A549 (cell line): ENCODE measurements at regions not wholly inside any gene's neighbourhood (a gene's known extent, or its start where the extent isn't known, plus 50 kb on each side); places are given as distances from the start of the nearest gene placed in this dataset.

ENCODE experiments used
- CTCF ChIP-seq: fragments of >200 bp; sonication (Bioruptor Twin); formaldehyde crosslinking; IDR thresholded peaks from 3 replicates; pipeline ENCODE4 v1.5.1; 2016
- ELK1 ChIP-seq: fragments of 150-350 bp; IDR thresholded peaks from 2 replicates; pipeline ENCODE4 v1.6.1; 2014; ENCODE audit warnings: low read depth, mild to moderate bottlenecking, low read length
- EP300 ChIP-seq, 2 experiments: fragments of >200 bp; sonication (Bioruptor Twin); formaldehyde crosslinking; IDR thresholded peaks; 2 replicates in 1 of 2; 3 replicates in 1 of 2; pipeline ENCODE4 v1.6.1; 2016 to 2017
- ESRRA ChIP-seq: fragments of 150-350 bp; IDR thresholded peaks from 2 replicates; pipeline ENCODE4 v1.6.1; 2014; ENCODE audit warnings: mild to moderate bottlenecking, low read length, borderline replicate concordance
- GATA3 ChIP-seq: IDR thresholded peaks from 2 replicates; pipeline ENCODE4 v1.6.1; 2012; ENCODE audit warnings: borderline replicate concordance
- HDAC2 ChIP-seq: fragments of 200-600 bp; sonication (generic); IDR thresholded peaks from 2 replicates; pipeline ENCODE4 v1.6.1; 2016
- HMGXB4 ChIP-seq: fragments of 250-450 bp; sonication (Bioruptor Pico); IDR thresholded peaks from 2 replicates; pipeline ENCODE4 v1.5.0; 2021; ENCODE audit warnings: mild to moderate bottlenecking, moderate library complexity, borderline replicate concordance
- MAFK ChIP-seq: fragments of 450-650 bp; IDR thresholded peaks from 2 replicates; pipeline ENCODE4 v1.6.1; 2014; ENCODE audit not compliant: partially characterized antibody
- MAX ChIP-seq: IDR thresholded peaks from 2 replicates; pipeline ENCODE4 v1.6.1; 2012
- MYC ChIP-seq: IDR thresholded peaks from 2 replicates; pipeline ENCODE4 v1.6.1; 2012; ENCODE audit warnings: mild to moderate bottlenecking, inconsistent platforms, low read length, improper control_type of control experiment, borderline replicate concordance
- POLR2A ChIP-seq: IDR thresholded peaks from 2 replicates; pipeline ENCODE4 v1.6.1; 2012; ENCODE audit warnings: mild to moderate bottlenecking, low read length
- SREBF2 ChIP-seq: fragments of 450-650 bp; IDR thresholded peaks from 2 replicates; pipeline ENCODE4 v1.6.1; 2014; ENCODE audit warnings: mild to moderate bottlenecking, moderate library complexity
- USF2 ChIP-seq: fragments of 450-650 bp; IDR thresholded peaks from 2 replicates; pipeline ENCODE4 v1.6.1; 2014; ENCODE audit warnings: antibody characterized with exemption
- ZFP36 ChIP-seq: fragments of 450-650 bp; IDR thresholded peaks from 2 replicates; pipeline ENCODE4 v1.6.1; 2014; ENCODE audit warnings: borderline replicate concordance; ENCODE audit not compliant: partially characterized antibody

GRCh38 chr4:82126512-82127040 is 247.2 kb downstream of the HNRNPD start:
- TF ChIP-seq ZFP36 (no peak), GATA3 (no peak), HMGXB4 (CRISPR knock-in tag) (no peak), CTCF (no peak), EP300 (IDR thresholded peaks at IDR 0.05) (no peak), ESRRA (no peak), MAFK (no peak), ELK1 (no peak), USF2 (no peak), POLR2A (no peak), HDAC2 (no peak), MYC (no peak), SREBF2 (no peak), MAX (no peak)
